HEK293T (cell line): ENCODE measurements at regions not wholly inside any gene's neighbourhood (a gene's known extent, or its start where the extent isn't known, plus 50 kb on each side); places are given as distances from the start of the nearest gene placed in this dataset.

ENCODE experiments used
- CTCF ChIA-PET: fragments of 350-600 bp; formaldehyde crosslinking; extraction: SDS; loops from one replicate; lab custom pipeline; 2021; ENCODE audit warnings: antibody characterized with exemption, inconsistent platforms; lab: Yijun Ruan, JAX
- POLR2A ChIA-PET: fragments of 350-600 bp; formaldehyde crosslinking; extraction: SDS; loops from one replicate; lab custom pipeline; 2020; ENCODE audit warnings: antibody characterized with exemption, inconsistent platforms; lab: Yijun Ruan, JAX
- DNase-seq: peaks from one replicate; pipeline ENCODE4 v3.0.0; 2012; ENCODE audit warnings: mixed read lengths; ENCODE audit errors: extremely low spot score
- ARNT ChIP-seq: fragments of 450-650 bp; IDR thresholded peaks from 2 replicates; pipeline ENCODE4 v1.6.1; 2017; ENCODE audit warnings: mild to moderate bottlenecking
- BHLHE40 ChIP-seq: fragments of 450-650 bp; IDR thresholded peaks from 2 replicates; pipeline ENCODE4 v1.6.1; 2016; ENCODE audit warnings: mild to moderate bottlenecking, moderate library complexity, borderline replicate concordance
- CTBP1 ChIP-seq: fragments of 450-650 bp; IDR thresholded peaks from 2 replicates; pipeline ENCODE4 v1.6.1; 2016; ENCODE audit warnings: borderline replicate concordance
- ELF4 ChIP-seq: fragments of 450-650 bp; IDR thresholded peaks from 2 replicates; pipeline ENCODE4 v1.6.1; 2017; ENCODE audit warnings: antibody characterized with exemption
- FOXA1 ChIP-seq: fragments of 450-650 bp; IDR thresholded peaks from 2 replicates; pipeline ENCODE4 v1.6.1; 2016; ENCODE audit warnings: mild to moderate bottlenecking
- FOXK2 ChIP-seq: fragments of 450-650 bp; IDR thresholded peaks from 2 replicates; pipeline ENCODE4 v1.6.1; 2016; ENCODE audit warnings: mild to moderate bottlenecking
- FOXM1 ChIP-seq: fragments of 450-650 bp; IDR thresholded peaks from 2 replicates; pipeline ENCODE4 v1.6.1; 2017; ENCODE audit warnings: mild to moderate bottlenecking, borderline replicate concordance
- HDGF ChIP-seq: fragments of 450-650 bp; IDR thresholded peaks from 2 replicates; pipeline ENCODE4 v1.6.1; 2017; ENCODE audit warnings: antibody characterized with exemption, borderline replicate concordance
- L3MBTL2 ChIP-seq: fragments of 450-650 bp; conservative IDR thresholded peaks from 2 replicates; pipeline ENCODE4 v1.6.1; 2016; ENCODE audit warnings: mild to moderate bottlenecking
- LEF1 ChIP-seq: fragments of 450-650 bp; IDR thresholded peaks from 2 replicates; pipeline ENCODE4 v1.6.1; 2017; ENCODE audit warnings: mild to moderate bottlenecking, borderline replicate concordance
- NFRKB ChIP-seq: fragments of 450-650 bp; IDR thresholded peaks from 2 replicates; pipeline ENCODE4 v1.6.1; 2016; ENCODE audit warnings: mild to moderate bottlenecking, moderate library complexity
- PKNOX1 ChIP-seq: fragments of 450-650 bp; IDR thresholded peaks from 2 replicates; pipeline ENCODE4 v1.6.1; 2016
- SP1 ChIP-seq: fragments of 450-650 bp; IDR thresholded peaks from 2 replicates; pipeline ENCODE4 v1.6.1; 2017
- SUZ12 ChIP-seq: fragments of 450-650 bp; IDR thresholded peaks from 2 replicates; pipeline ENCODE4 v1.6.1; 2016; ENCODE audit warnings: mild to moderate bottlenecking
- TARDBP ChIP-seq: fragments of 450-650 bp; IDR thresholded peaks from 2 replicates; pipeline ENCODE4 v1.6.1; 2016
- ZNF384 ChIP-seq: fragments of 450-650 bp; IDR thresholded peaks from 2 replicates; pipeline ENCODE4 v1.6.1; 2016

- TF ChIP-seq FOXA1 (no peak), ARNT (no peak), SP1 (no peak), BHLHE40 (no peak), CTBP1 (no peak), ELF4 (no peak), FOXM1 (no peak), FOXK2 (no peak), HDGF (no peak), NFRKB (no peak), L3MBTL2 (no peak), PKNOX1 (no peak), TARDBP (no peak), ZNF384 (no peak), SUZ12 (no peak), LEF1 (no peak)
- ChIA-PET POLR2A (no interaction called here), CTCF (no interaction called here)
- no peak for DNase-seq
Observed at GRCh38 chr5:172581315-172581714, 59.7 kb upstream of the NEURL1B start.

GRCh38 chr5:172579403-172579990 is 61.6 kb upstream of the NEURL1B start:
- POLR2A ChIA-PET: no interaction called here
- CTCF ChIA-PET: no interaction called here
- TF ChIP-seq NFRKB (no peak), CTBP1 (no peak), FOXM1 (no peak), SUZ12 (no peak), LEF1 (no peak), BHLHE40 (no peak)
- no peak for DNase-seq

- ChIA-PET POLR2A (no interaction called here), CTCF (interaction anchor here (0.6 to 0.8 kb wide), 2 partner anchors 12 to 120 kb away, joined by 4 read pairs; no protein-coding TSS in a partner anchor)
- no peak for DNase-seq
- TF ChIP-seq L3MBTL2: no peak
- no peak for TF ChIP-seq PKNOX1
- TF ChIP-seq HDGF: no peak
- TF ChIP-seq FOXM1: no peak
- no peak for TF ChIP-seq ZNF384
- TF ChIP-seq ARNT: no peak
- no peak for TF ChIP-seq FOXK2
- TF ChIP-seq SUZ12: no peak
- TF ChIP-seq TARDBP: no peak
- TF ChIP-seq BHLHE40: no peak
- no peak for TF ChIP-seq FOXA1
- no peak for TF ChIP-seq ELF4
- no peak for TF ChIP-seq SP1
- no peak for TF ChIP-seq LEF1
- no peak for TF ChIP-seq NFRKB
- no peak for TF ChIP-seq CTBP1
Observed at GRCh38 chr5:172577267-172577909, 63.7 kb upstream of the NEURL1B start.

- no peak for DNase-seq
- no peak for TF ChIP-seq CTBP1
- TF ChIP-seq SP1: no peak
- no peak for TF ChIP-seq FOXA1
- TF ChIP-seq LEF1: no peak
- TF ChIP-seq FOXK2: no peak
- no peak for TF ChIP-seq HDGF
- TF ChIP-seq TARDBP: no peak
- TF ChIP-seq SUZ12: no peak
- no peak for TF ChIP-seq NFRKB
- no peak for TF ChIP-seq PKNOX1
- TF ChIP-seq FOXM1: no peak
- TF ChIP-seq L3MBTL2: no peak
- ChIA-PET POLR2A (no interaction called here), CTCF (interaction anchor here (0.9 kb wide), 1 partner anchor 19 kb away, joined by 3 read pairs; no protein-coding TSS in a partner anchor)
Observed at GRCh38 chr5:172575816-172576545, 65.1 kb upstream of the NEURL1B start.

GRCh38 chr5:172575416-172575815 is 65.6 kb upstream of the NEURL1B start:
- no peak for TF ChIP-seq PKNOX1
- TF ChIP-seq TARDBP: no peak
- TF ChIP-seq LEF1: no peak
- TF ChIP-seq ARNT: no peak
- no peak for TF ChIP-seq CTBP1
- no peak for TF ChIP-seq ELF4
- TF ChIP-seq L3MBTL2: no peak
- no peak for TF ChIP-seq BHLHE40
- no peak for TF ChIP-seq ZNF384
- TF ChIP-seq NFRKB: no peak
- TF ChIP-seq FOXK2: no peak
- no peak for TF ChIP-seq SP1
- TF ChIP-seq FOXM1: no peak
- CTCF ChIA-PET: no interaction called here
- POLR2A ChIA-PET: no interaction called here
- no peak for DNase-seq

- ChIA-PET CTCF (no interaction called here), POLR2A (no interaction called here)
- no peak for DNase-seq
- no peak for TF ChIP-seq CTBP1
- TF ChIP-seq FOXA1: no peak
- TF ChIP-seq HDGF: no peak
- no peak for TF ChIP-seq NFRKB
- no peak for TF ChIP-seq TARDBP
Observed at GRCh38 chr5:172574871-172575223, 66.2 kb upstream of the NEURL1B start.
